ENCODE measurements at regions not wholly inside any gene's neighbourhood (a gene's known extent, or its start where the extent isn't known, plus 50 kb on each side); places are given as distances from the start of the nearest gene placed in this dataset.

DNA sequence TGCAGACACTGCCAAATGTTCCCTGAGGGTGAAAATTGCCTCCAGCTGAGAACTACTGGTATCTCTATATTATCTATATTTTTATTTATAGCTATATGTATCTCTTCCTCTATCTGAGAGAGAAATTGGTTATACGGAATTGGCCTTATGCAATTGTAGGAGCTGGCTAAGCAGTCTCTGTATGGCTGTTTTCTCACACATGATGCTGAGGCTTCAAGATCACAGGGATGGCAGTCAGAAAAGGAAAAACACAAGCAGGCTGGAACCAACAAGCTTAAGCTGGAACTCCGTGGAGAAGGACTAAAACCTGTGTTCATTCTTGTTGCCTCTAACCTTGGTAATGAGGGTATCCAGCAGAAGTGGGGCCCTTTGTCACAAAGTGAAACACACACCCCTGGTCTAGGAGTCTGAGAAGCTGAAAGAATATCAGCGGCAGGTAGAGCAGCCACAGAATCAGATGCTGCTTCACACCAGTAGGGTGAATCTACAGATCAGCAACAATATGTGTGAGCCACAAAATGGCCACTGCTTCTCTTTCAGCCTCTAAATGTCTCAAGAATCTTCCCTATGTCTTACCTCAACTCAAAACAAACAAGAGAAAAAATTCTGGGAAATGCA is 166.5 kb upstream of the PPP1R2C start:
- DNase-seq (ENCODE audit: low spot score): no peak

DNA sequence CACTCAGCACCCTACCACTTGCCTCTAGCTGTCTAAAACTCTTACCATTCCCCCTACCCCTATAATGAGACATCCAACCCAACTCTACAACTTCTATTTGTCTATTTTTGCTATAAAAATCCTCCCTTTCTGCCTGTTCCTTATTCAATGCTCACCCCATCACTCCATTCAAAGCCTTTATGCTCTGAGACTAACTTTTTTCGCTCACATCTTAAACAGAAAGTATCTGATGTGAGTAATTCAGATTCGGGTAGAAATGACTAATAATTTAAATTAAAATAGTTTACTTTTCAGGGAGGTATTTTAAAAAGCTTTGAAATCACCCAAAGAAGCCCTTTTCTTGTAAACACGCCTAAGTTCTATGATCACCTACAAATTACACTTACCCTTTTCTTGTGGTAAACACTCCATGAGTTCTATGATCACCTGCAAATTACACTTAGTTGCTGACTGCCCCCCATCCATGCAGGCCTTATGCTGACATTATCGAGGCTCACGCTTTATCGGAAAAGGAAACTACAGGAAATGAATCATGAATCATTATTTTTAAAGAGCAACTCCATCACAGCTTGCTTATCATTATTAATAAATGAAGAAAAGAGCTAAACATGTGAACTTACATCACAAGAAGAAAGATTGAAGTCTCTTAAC is 168.7 kb upstream of the PPP1R2C start:
- DNase-seq (ENCODE audit: low spot score): no peak

DNA sequence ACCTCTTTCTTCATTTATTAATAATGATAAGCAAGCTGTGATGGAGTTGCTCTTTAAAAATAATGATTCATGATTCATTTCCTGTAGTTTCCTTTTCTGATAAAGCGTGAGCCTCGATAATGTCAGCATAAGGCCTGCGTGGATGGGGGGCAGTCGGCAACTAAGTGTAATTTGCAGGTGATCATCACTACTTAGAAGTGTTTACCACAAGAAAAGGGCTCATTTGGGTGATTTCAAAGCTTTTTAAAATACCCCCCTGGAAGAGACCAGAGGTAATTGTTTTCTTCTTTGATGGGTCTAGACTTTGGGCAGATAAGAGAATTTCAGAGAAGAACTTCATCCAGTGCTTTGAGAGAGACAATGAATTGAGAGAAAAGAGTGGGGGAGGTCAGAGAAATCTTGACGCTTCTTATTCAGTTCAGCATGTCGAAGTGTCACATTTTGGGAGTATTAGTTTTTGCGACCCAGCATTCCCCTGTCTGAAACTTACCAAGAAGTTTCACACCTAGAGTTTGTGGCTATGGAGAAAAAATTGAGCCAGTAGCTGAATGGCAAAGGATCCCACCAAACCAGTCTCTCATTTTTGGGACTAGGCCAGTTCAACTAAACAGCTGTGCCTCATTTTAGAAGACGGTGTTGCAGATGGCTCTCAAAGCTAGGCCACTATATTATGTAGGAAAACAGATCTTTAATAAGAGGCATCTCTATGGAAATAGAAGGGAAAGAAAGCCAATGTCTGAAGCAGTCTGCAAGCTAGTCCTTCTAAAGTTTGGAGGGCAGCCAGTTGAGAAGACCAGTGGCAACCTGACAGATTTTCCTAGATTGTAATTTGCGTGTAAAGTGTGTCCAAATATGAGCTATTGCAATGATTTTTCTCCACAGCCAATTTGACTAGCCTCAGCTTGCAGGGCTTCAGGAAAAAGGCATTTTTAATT is 171.0 kb upstream of the PPP1R2C start:
- DNase-seq (ENCODE audit: low spot score): no peak

DNA sequence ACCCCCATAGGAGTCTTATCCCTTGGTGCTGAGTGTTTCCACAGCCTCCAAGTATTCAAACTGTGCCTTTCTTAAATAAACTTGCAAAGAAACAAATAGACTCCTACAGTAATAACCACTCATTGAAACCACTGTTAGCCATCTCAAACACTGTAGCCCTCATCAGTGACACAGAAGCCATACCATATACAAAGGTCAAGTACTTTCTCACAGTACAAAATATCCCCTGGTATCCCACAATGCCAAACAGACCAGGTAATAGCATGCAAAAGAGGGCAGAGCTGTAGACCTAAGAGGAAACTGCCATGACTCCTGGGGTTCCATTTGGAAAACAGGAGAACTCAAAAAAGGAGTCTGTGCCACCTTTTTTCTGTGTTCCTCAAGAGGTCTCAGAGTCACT is 173.8 kb upstream of the PPP1R2C start:
- DNase-seq (ENCODE audit: low spot score): no peak

DNA sequence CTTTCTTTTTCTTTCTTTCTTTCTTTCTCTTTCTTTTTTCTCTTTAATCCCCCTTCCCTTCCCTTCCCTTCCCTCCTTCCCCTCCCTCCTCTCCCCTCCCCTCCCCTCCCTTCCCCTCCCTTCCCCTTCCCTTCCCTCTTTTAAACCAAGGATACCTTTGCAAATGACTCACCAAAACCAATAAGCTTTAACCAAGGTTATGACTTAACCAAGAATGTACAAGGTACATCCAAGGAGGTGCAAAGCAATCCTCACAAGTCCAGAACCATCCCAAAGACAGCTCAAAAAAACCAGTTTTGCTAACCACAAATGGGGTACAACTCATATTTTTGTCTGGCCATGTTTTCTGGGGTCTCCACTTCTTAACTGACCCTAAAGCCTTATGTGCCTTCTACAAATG is 174.7 kb upstream of the PPP1R2C start:
- DNase-seq (ENCODE audit: low spot score): no peak

DNA sequence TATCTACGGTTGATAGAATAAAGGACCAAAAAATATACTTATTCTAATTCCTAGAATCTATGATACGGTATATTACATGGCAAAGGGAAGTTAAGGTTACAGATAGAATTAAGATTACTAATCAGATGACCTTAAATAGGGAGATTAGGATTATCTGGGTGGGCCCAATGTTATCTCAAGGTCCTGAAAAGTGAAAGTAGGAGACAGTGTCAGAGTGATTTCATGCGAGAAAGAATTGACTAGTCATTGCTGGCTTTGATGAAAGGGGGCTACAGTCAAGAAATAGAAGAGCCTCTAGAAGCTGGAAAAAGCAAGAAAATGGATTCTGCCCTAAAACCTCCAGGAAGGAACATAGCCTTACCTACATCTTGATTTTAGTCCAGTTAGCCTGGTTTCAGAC is 176.9 kb upstream of the PPP1R2C start:
- DNase-seq (ENCODE audit: low spot score): no peak

DNA sequence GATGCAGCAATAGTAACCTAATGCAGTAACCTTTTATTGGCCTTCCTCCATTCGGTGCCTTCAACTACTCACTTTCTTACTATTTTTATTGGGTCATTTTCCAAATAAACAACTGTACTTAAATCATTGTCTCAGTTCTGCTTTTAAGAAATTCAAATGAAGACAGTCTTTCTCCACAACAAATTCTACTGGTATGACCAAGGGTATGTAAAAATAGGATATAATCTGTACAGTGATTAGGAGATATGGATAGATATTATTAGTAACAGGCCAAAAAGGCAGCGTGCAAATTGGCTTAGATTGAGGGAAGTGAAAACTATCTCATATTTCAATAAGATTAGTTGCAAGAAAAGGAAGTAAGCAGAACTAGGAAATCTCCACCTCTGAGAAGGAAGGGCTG is 177.4 kb upstream of the PPP1R2C start:
- no peak for DNase-seq (ENCODE audit: low spot score)

DNA sequence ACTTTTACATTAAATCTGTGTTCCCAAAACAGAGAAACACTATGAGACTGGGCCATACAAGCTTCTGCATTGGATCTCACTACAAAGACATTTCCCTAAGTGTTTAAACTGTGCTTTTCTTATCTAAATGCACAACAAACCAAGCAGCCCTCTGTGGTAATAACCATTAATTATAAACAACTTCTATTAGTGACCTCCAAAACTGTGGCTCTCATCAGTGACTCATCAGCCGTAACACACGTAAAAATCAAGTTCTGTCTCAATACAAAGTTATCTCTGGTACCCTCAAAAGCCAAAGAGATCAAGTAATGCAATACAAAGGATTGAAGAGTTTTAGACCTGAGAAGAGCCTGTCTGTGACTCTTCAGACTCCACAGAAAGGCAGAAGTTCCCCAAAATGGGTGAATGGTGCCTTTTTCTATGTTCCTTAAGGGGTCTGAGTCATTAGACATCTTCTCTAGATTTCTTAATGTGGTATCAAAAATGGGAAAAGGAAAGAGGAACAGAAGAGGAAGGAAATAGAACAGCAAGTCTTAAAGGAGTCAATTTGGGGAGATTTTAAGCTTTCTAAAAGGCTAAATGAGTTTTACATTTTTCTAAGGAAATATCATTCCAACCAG is 189.8 kb upstream of the PPP1R2C start:
- no peak for DNase-seq (ENCODE audit: low spot score)

DNA sequence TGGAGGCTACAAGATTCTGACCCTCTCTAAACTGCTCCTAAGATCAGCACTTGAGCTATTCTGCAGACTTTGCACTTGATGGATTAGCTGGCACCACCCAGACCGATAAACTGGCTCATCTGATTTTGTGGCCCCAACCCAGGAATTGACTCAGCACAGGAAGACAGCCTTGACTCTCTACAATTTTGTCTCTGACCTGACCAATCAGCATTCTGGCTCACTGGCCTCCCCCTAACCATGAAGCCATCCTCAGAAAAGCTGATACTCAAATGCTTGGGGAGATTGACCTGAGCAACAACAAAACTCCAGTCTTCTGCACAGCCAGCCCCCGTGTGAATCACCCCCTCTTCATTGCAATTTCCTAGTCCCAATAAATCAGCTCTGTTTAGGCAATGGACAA is 195.4 kb upstream of the PPP1R2C start:
- DNase-seq (ENCODE audit: low spot score): no peak

DNA sequence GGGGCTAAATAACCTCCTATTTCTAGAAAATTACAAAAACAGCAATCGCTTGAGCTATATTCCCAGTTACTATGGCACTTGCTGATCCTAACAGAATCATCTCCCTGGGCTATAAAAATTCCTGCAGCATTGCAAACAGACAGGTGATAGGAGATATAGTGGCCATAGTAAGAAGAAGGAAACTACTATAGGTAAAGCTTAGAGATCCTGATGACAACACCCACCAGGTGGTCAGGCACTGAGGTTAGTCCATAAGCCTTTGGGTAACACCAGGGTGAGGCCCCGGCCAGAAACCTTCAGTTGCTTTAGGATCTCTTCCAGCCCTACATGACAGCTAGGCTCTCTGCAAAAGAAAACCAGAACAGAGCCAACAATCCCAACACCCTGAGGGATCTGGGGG is 197.9 kb upstream of the PPP1R2C start:
- no peak for DNase-seq (ENCODE audit: low spot score)

DNA sequence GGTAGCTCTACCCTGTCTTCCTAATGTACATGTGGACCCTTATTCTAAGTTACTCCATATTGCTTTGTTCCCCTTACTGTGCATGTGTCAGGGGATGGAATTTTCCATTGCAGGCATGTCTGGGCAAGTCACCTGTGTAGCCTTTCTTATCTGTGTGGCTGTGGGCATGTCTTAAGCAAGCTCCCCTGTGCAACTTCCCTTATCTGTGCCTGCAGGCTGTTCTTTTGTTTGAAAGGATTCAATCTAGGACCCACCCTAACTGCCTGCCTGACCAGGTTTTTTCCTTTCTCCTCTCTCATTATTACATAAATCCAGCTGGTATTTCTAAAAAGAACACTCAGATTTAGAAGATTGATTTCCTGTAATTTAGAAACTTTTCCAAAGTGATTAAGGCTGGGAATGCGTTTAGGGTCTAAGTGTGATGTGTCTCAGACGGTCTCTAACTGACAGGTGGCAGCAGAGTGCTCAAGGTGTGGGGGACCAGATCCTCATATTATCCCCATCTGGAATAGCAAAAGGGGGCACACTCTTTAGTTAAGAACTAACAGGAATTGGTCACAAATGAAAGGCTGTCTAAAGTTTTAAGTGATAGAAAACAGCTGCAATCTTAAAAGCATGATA is 198.9 kb upstream of the PPP1R2C start:
- DNase-seq (ENCODE audit: low spot score): no peak

DNA sequence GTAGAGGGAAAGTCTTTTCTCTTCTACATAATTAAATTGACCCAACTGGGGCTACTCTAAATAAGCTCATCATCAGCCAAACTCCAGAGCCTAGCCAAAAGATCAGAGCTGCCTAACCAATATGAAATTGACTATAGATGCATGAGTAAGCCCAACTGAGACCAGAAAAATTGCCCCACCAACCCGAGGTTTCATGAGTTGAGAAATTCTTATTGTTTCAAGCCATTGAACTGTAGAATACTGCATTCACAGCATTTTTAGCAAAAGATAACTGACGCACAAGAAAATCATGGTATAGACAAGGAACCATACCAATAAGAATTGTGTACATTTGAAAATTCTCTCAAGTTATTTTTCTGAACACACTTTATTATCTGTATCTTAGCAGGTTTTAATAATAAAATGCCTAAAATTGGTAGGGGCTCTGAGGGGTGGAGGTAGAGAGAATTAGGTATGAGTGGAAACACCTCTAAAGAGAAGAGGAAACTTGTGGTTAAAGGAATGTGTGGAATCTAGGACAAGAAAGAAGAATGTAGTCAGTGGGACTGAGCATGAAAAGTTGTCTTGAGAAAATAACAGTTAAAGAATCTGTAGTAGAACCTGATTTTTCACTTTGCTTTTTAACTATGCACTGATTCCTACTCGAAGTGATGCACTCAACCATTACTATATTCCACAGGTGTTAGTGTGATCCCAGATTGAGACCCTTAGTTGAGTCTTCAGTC is 200.9 kb upstream of the PPP1R2C start:
- peak; percentile 1 for DNase-seq (ENCODE audit: low spot score)

DNA sequence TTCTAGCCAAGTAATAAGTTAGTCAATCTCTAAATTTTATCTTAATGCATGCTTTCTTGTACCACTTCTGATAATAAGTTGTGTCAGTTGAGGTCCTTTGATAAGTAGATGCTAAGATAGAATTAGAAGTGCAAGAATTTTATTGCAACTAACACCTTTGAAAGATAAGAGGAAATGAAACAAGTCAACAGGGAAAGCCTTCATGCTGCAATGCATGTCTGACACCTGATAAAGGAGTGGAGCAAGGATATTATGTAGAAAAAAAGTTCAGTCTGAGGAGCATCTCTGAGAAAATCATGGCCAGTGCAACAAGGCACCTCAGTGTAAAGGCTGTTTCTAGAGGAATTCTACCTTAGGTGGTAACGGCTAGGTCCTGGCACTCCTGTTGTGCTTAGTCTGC is 210.7 kb upstream of the PPP1R2C start:
- DNase-seq (ENCODE audit: low spot score): no peak

DNA sequence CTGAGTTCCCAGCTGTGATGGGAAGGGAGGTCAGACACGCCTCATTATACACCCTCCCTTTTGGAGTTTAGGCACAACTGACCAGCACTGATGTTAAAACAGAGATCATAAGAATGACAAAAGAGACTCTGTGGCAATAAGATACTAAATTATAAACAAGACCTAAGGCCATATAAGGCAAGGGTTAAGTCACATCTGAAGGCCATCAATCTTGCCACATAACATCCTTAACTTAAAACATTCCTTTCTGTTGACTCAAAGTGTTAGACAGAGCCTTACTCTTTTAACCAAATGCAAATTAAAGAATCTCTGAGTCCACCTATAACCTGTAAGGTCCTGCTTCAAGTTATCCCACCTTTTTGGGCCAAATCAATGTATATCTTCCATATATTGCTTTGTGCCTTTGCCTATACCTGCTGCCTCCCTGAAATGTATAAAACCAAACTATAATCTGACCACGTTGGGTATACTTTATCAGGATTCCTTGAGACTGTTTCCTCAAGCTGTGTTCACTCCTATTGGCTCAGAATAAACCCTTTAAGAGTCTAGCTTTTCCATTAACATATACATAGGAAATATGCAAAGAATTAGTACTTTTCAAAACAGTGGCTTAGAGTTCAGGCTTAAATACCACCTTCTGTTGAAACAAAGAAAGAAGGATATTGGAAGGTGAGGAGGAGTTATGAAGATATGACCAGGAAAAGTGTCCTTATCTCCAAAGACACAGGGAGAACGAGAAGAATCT is 214.4 kb upstream of the PPP1R2C start:
- peak; percentile 57 for DNase-seq (ENCODE audit: low spot score)

DNA sequence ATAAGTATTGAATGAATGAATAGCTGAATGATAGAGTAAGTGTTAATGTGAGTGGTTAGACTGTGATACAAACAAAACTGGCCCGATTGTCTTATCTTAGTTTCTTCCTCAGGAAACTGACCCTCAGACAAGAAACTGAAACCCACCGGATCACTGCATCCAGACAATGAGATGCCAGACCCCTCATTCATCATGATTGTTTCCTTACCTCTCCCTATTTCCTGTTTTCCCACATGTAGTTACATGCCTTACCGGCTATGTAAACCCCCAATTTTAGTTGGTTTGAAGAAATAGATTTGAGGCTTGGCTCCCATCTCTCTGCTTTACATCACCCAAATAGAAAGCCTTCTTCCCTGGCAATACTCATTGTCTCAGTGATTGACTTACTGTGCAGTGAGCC is 218.9 kb upstream of the PPP1R2C start:
- no peak for DNase-seq (ENCODE audit: low spot score)

DNA sequence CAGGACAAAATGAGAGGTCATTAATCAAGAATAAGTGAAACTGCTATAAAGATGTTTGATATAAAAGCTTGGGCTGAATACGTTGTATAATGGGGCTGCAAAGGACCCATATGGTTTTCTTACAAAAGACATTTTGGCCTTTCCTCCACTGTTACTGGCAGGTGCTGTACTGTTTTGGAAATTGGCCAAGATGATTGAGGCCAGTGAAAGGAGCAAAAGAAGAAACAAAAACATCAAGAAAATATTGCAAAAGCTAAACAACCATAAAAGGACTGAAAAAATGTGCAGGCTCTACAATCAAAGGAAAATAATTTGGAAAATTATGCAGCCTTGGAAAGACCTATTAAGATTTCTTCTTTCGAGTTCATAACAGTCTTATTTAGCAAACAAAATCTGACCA is 222.2 kb upstream of the PPP1R2C start:
- DNase-seq (ENCODE audit: low spot score): no peak

DNA sequence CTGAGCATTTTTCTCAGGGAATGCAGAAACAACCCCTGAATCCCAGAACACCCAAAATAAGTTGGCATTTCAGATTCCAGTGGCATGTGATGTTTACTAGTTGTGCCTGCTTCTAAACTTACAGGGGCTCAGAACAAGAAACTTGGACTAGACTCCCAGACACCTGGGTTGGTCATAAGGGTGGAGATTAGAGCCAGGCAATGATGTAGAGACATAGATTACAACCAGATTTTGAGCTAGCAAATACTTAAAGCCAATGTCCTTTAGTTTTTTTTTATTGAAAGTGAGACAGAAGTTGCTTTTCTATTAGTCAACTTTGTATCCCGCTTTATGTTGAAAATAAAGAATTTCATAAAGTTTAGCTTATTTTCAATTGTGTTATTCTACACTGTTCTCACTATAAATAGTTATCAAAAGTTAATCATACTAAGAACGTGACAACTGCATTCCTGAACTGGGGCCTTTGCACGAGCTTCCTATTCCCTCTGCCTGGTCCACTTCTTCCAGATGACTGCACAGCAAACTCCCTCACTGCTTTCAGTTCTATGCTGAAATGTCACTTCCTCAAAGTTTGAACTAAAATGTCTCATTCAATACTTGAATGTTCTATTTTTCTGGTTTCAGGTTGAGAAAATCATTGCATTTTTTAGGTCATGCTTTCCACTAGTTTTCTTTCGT is 224.7 kb upstream of the PPP1R2C start:
- DNase-seq (ENCODE audit: low spot score): no peak

DNA sequence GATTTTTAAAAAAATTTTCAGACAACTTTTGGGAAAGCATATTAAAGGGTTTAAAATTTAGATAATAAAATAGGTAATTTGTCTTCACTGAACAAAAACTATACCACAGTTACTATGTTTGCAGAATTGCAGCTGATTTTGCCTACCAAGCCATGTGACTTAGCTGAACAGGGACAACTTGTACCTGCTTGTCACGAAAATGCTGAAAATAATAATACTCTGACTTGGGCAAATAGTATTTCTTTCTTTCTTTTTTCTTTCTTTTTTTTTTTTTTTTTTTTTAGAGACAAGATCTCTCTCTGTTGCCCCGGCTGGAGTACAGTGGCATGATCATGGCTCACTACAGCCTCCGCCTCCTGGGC is 225.2 kb upstream of the PPP1R2C start:
- no peak for DNase-seq (ENCODE audit: low spot score)

DNA sequence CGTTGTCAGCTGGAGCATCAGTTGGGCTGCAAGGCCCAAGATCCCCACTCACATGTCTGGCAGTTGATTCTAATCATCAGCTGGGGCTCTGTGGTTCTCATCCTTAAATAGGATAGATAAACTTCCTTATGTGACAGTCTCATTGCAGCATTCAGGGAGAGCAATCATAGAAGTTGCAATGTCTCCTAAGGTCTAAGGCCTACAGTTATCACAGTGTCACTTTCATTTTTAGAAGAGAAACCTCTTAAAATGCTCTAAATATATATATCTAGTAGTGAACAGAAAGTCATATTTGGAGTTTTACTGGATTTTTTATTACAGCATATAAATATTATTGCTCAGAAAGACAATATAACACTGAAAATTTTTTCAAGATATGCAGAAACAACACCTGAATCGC is 226.0 kb upstream of the PPP1R2C start:
- no peak for DNase-seq (ENCODE audit: low spot score)

DNA sequence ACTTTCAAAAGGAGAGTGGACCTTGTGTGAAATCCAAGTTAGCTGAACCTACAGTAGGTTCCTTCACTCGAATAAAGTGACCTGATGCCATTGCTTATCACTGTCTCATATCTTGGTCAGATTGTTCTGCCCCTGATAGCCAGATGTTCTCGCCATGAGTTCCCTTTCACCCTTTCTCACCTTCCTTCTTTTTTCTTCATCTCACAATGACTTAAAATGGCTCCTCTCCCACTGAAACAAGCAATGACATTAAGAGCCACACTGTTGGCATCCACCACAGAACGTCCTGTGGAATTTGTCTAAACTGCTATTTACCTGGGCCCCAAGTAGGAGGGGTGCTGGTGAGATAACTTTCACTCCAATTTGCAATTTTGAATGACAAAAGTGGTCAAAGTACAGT is 227.6 kb upstream of the PPP1R2C start:
- DNase-seq (ENCODE audit: low spot score): no peak
